PC-3 (cell line): ENCODE measurements at regions not wholly inside any gene's neighbourhood (a gene's known extent, or its start where the extent isn't known, plus 50 kb on each side); places are given as distances from the start of the nearest gene placed in this dataset.

ENCODE experiments used
- ATAC-seq: fragments of 200-7000 bp; cut with Tn5 transposase; 2 replicates; pipeline ENCODE4 v1.9.1; 2020; ENCODE audit warnings: mild to moderate bottlenecking, moderate library complexity
- BruUV-seq: library from RNA; stranded (reverse); fragments of 400-500 nt; replicated peaks from 2 replicates; lab custom pipeline; 2021; lab: Mats Ljungman, UMichigan
- CTCF ChIA-PET: fragments of 300-600 bp; sonication (Branson Sonifier 250); formaldehyde crosslinking; loops from one replicate; lab custom pipeline; 2022; ENCODE audit warnings: antibody characterized with exemption; lab: Charles Lee
- POLR2A ChIA-PET: fragments of 300-600 bp; sonication (Branson Sonifier 250); formaldehyde crosslinking; loops from one replicate; lab custom pipeline; 2022; ENCODE audit warnings: antibody characterized with exemption; ENCODE audit not compliant: unreplicated experiment; lab: Charles Lee
- DNase-seq: peaks from one replicate; pipeline ENCODE4 v3.0.0-alpha.2; 2015
- H2AFZ ChIP-seq: fragments of 300-600 bp; sonication (generic); 2 replicates; pipeline ENCODE4 v1.6.0; 2016; ENCODE audit warnings: antibody characterized with exemption, low read length
- H3F3A ChIP-seq: fragments of 300-600 bp; sonication (generic); one replicate; pipeline ENCODE4 v1.6.0; 2017; ENCODE audit warnings: antibody characterized with exemption, low read length, control low read depth, mild to moderate bottlenecking; ENCODE audit not compliant: unreplicated experiment
- H3K27ac ChIP-seq: fragments of 300-600 bp; sonication (generic); 2 replicates; pipeline ENCODE4 v1.5.1; 2016; ENCODE audit warnings: mild to moderate bottlenecking, low read length
- H3K27me3 ChIP-seq: fragments of 300-600 bp; sonication (generic); 2 replicates; pipeline ENCODE4 v1.6.1; 2016; ENCODE audit warnings: low read length, mixed read lengths
- H3K36me3 ChIP-seq: fragments of 300-600 bp; sonication (generic); 2 replicates; pipeline ENCODE4 v1.6.1; 2016; ENCODE audit warnings: low read depth, mixed run types, low read length, mixed read lengths
- H3K4me1 ChIP-seq: fragments of 300-600 bp; sonication (generic); 2 replicates; pipeline ENCODE4 v1.5.1; 2016; ENCODE audit warnings: low read length; ENCODE audit not compliant: insufficient read depth
- H3K4me2 ChIP-seq: fragments of 300-600 bp; sonication (generic); 2 replicates; pipeline ENCODE4 v1.6.0; 2016; ENCODE audit warnings: low read length
- H3K4me3 ChIP-seq: fragments of 300-600 bp; sonication (generic); 2 replicates; pipeline ENCODE4 v1.5.1; 2016; ENCODE audit warnings: mild to moderate bottlenecking, low read length, mixed read lengths
- H3K79me2 ChIP-seq: fragments of 300-600 bp; sonication (generic); 2 replicates; pipeline ENCODE4 v1.6.1; 2017; ENCODE audit warnings: low read length, mixed read lengths
- H3K9ac ChIP-seq: fragments of 300-600 bp; sonication (generic); 2 replicates; pipeline ENCODE4 v1.6.0; 2016; ENCODE audit warnings: mild to moderate bottlenecking, low read length
- H3K9me2 ChIP-seq: fragments of 300-600 bp; sonication (generic); replicated peaks from 2 replicates; pipeline ENCODE4 v1.6.1; 2016; ENCODE audit warnings: mixed run types, low read length, mixed read lengths
- H3K9me3 ChIP-seq: fragments of 300-600 bp; sonication (generic); 2 replicates; pipeline ENCODE4 v1.6.1; 2016; ENCODE audit warnings: low read length, mixed read lengths
- H4K20me1 ChIP-seq: fragments of 300-600 bp; sonication (generic); 2 replicates; pipeline ENCODE4 v1.6.1; 2016; ENCODE audit warnings: low read length, mixed read lengths
- CTCF ChIP-seq: fragments of 300-600 bp; sonication (generic); conservative IDR thresholded peaks from 2 replicates; pipeline ENCODE4 v1.5.1; 2017; ENCODE audit warnings: antibody characterized with exemption, low read depth, mild to moderate bottlenecking, low read length
- EZH2 ChIP-seq: fragments of 300-600 bp; sonication (generic); IDR thresholded peaks from one replicate; pipeline ENCODE4 v1.6.1; 2017; ENCODE audit warnings: antibody characterized with exemption, mild to moderate bottlenecking, low read length; ENCODE audit not compliant: unreplicated experiment
- EZH2phosphoT487 ChIP-seq: fragments of 300-600 bp; sonication (generic); IDR thresholded peaks from 2 replicates; pipeline ENCODE4 v1.6.1; 2018; ENCODE audit warnings: mild to moderate bottlenecking, antibody characterized with exemption, low read length, borderline replicate concordance
- intact Hi-C: fragments of 100-400 bp; cut with micrococcal nuclease; formaldehyde crosslinking; loops from 2 replicates; pipeline ENCODE4 v1.9.0; 2023

- BruUV-seq: no TSS peak
- Histone ChIP-seq H2AFZ (no peak overlapping the region), H3K9ac (no peak overlapping the region), H3K36me3 (no peaks in the 10 kb centered on the region), H3K4me3 (no peak overlapping the region), H3K9me2 (no peaks in the 10 kb centered on the region), H3K9me3 (no peaks in the 10 kb centered on the region), H3K27ac (no peak overlapping the region), H3K4me2 (no peak overlapping the region), H3F3A (no peaks in the 10 kb centered on the region), H3K27me3 (peaks cover 40% of the 10 kb centered on the region), H4K20me1 (no peaks in the 10 kb centered on the region), H3K79me2 (no peaks in the 10 kb centered on the region), H3K4me1 (no peaks in the 10 kb centered on the region)
- DNase-seq: no peak
- no peak for TF ChIP-seq EZH2
- no peak for TF ChIP-seq EZH2phosphoT487
- TF ChIP-seq CTCF: no peak
- ChIA-PET CTCF (no interaction called here), POLR2A (no interaction called here)
- ATAC-seq: no peak
- intact Hi-C loops: no loop called here
Observed at GRCh38 chr6:167735084-167735950, 91.4 kb upstream of the AFDN start.

- Histone ChIP-seq H3K4me1 (no peaks in the 10 kb centered on the region), H4K20me1 (no peaks in the 10 kb centered on the region), H3K4me2 (no peak overlapping the region), H3K9me3 (no peaks in the 10 kb centered on the region), H3K36me3 (no peaks in the 10 kb centered on the region), H3F3A (no peaks in the 10 kb centered on the region), H2AFZ (no peak overlapping the region), H3K9me2 (no peaks in the 10 kb centered on the region), H3K9ac (no peak overlapping the region), H3K4me3 (no peak overlapping the region), H3K27me3 (peaks cover 45% of the 10 kb centered on the region), H3K27ac (no peak overlapping the region), H3K79me2 (no peaks in the 10 kb centered on the region)
- ChIA-PET CTCF (no interaction called here), POLR2A (no interaction called here)
- intact Hi-C loops: no loop called here
- no peak for ATAC-seq
- no TSS peak for BruUV-seq
- no peak for TF ChIP-seq EZH2
- no peak for TF ChIP-seq EZH2phosphoT487
- TF ChIP-seq CTCF: no peak
- no peak for DNase-seq
Observed at GRCh38 chr6:167735951-167736288, 90.8 kb upstream of the AFDN start.

DNA sequence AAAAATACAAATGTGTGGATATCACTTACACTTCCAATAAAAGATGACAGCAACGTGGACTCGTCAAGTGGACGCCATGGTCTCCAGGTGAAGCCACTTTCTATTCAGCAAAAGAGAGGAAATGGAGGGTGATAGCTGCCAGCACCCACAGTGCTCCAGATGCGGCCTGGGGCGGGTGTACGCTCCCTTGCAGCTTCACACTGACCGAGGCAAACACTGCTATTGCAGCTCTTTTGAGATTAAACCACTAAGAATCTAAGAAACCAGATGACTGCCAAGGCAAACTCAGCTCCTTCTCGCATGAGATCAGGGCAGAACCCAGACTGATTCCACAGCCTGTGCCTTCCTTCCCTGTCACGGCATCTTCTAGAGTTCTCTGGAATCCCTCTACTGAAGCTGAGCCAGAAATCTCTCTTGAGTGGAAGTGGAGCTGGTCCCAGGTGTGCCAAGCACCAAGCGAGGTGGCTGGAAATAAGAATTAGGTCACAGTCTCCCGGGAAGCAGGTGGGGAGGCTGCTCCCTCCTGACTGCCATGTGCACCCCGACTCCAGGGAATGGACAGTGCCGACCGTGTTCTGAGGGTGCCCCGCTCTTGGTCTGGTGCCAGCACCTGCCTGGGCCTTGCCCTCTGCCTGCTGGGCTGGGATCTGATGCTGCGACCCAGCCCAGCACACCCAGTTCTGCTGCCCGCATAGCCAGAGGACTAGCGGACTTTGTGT, 90.1 kb upstream of the AFDN start:
- no peaks in the 10 kb centered on the region for H4K20me1 ChIP-seq
- no peaks in the 10 kb centered on the region for H3K4me1 ChIP-seq
- no peak overlapping the region for H3K4me2 ChIP-seq
- H3K9me3 ChIP-seq: no peaks in the 10 kb centered on the region
- no peak overlapping the region for H3K9ac ChIP-seq
- no peak for TF ChIP-seq CTCF
- no peak for TF ChIP-seq EZH2
- TF ChIP-seq EZH2phosphoT487: no peak
- no peaks in the 10 kb centered on the region for H3K9me2 ChIP-seq
- intact Hi-C loops: no loop called here
- ChIA-PET CTCF (no interaction called here), POLR2A (no interaction called here)
- no peak overlapping the region for H3K27ac ChIP-seq
- no peak overlapping the region for H3K4me3 ChIP-seq
- no peak for DNase-seq
- no TSS peak for BruUV-seq
- H3K36me3 ChIP-seq: no peaks in the 10 kb centered on the region
- no peaks in the 10 kb centered on the region for H3F3A ChIP-seq
- no peaks in the 10 kb centered on the region for H3K79me2 ChIP-seq
- no peak for ATAC-seq
- peaks cover 45% of the 10 kb centered on the region for H3K27me3 ChIP-seq
- H2AFZ ChIP-seq: no peak overlapping the region
